NOMO-1 treated with DMSO at 0.1 percent for 48 hours (cell line): ENCODE measurements at regions not wholly inside any gene's neighbourhood (a gene's known extent, or its start where the extent isn't known, plus 50 kb on each side); places are given as distances from the start of the nearest gene placed in this dataset.
"Not testable (repeated sequence)": the region's sequence is repeated elsewhere in the genome, so short reads cannot be mapped to it uniquely, and the experiment has no call there.

Experiments used
- DNase-seq: peaks from one replicate; lab custom pipeline; 2025; ENCODE audit not compliant: unreplicated experiment; lab: John Stamatoyannopoulos, UW

GRCh38 chr12:95358111-95359083 is 115.6 kb upstream of the METAP2 start:
- no peak for DNase-seq

DNA sequence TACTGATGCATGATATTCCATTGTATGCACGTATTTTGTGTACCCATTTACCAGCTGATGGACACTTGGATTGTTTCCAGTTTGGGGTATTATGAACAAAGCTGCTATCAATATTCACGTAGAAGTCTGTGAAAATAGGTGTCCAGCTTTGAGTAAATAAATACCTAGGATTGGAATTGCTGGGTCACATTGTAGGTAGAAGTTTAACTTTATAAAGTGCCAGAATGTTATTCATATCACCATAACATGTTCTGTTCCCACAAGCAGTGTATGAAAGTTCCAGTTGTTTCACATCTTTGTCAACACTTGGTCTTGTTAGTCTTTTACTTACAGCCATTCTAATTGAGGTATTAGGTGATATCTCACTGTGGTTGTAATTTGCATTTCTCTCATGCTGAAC is 108.0 kb upstream of the METAP2 start:
- DNase-seq = no peak

GRCh38 chr12:95368931-95369330 is 105.0 kb upstream of the METAP2 start:
- no peak for DNase-seq

DNA sequence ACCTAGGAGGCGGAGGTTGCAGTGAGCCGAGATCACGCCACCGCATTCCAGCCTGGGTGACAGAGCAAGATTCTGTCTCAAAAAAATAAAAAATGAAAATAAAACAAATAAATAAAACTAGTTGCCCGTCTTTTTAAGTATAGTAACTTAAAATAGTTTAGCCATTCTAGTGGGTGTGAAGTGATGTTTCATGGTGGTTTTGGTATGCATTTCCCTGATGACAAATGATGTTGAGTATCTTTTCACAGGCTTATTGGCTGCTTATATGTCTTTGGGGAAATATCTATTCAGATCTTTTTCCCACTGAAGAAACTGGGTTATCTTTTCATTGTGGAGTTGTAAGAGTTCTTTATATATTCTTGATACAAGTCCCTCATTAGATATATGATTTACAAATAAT is 102.4 kb upstream of the METAP2 start:
- DNase-seq = no peak

DNA sequence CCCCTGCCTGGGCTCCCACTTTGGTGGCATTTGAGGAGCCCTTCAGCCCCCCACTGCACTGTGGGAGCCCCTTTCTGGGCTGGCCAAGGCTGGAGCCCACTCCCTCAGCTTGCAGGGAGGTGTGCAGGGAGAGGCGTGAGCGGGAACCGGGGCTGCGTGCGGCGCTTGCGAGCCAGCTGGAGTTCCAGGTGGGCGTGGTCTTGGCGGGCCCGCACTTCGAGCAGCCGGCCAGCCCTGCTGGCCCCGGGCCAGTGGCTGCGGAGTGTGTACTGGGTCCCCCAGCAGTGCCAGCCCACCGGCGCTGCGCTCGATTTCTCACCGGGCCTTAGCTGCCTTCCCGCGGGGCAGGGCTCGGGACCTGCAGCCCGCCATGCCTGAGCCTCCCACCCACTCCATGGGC is 94.5 kb upstream of the METAP2 start:
- DNase-seq = not testable (repeated sequence)

- DNase-seq = not testable (repeated sequence)
Measured at GRCh38 chr12:95380334-95380733, 93.6 kb upstream of the METAP2 start.

- DNase-seq = no peak
Measured at GRCh38 chr12:95380997-95381786, 92.8 kb upstream of the METAP2 start.

DNA sequence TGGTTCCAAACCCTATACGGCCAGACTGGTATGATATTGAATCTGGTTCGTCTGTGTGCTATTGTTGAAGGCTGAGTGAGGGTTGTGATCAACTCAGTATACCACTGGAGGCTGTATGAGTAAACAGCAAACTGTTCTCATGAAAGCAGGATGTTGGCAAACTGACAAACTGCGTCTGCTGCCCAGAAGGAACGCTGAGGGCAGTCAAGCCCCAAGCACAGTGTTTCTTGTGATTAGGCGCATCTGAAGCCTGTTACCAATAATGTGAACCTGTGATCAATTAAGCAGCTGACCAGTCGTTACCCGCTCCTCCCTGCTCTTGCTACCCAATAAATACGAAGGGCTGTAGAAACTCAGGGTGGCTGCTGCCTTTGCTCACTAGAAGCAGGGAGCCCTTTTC is 90.0 kb upstream of the METAP2 start:
- DNase-seq = not testable (repeated sequence)

DNA sequence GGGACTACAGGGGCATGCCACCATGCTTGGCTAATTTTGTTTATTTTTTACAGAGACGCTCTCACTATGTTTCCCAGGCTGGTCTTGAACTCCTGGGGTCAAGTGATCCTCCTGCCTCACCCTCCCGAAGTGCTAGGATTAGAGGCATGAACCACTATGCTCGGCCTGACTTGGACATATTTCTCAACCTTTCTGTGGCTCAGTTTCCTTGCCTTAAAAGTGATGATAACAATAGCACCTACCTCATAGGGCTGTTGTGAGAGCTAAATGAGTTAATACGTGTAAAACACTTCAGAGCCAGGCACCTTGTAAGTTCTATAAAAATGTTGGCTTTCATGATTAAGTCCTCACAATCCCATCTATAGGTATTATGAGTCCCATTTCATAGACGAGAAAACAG is 89.2 kb upstream of the METAP2 start:
- DNase-seq = no peak

DNA sequence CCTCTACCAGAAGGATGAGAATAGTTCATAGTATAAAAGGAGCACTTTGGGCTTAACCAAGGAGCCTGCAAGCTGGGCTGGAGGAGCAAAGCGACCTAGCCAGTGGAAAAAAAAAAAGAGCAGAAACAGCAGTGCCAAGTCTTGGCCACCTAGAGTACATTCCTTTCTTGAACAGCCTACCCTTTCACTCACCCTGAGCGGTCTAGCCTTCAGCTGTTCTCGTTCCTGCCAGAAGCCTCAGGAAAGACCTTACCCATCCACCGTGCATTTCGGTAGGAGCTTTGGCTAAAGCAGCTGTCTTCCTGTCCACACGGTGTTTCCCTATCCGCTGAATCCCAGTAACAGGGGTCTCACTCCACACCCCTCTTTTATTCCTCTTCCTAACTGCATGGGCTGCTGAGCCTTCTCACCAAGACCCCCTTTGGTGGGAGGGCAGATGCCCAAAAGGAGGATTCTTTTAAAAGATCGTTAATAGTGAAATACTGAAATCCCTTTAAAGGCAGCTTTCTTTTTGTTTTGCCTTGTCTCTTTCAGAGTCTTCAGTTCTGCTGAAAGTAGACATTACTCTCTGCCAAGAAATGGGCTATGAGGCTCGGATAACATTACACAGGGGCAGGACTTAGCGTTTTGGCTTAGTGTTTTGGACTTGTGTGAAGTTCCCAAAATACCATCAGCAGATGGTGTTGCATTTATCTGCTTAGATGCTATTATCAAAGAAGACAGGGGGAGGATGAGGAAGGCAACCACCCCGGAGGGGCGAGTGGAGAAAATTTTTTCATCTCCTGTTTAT is 88.5 kb upstream of the METAP2 start:
- DNase-seq = no peak

- DNase-seq = no peak
Measured at GRCh38 chr12:95386051-95386450, 87.9 kb upstream of the METAP2 start.

GRCh38 chr12:95388260-95388659 is 85.7 kb upstream of the METAP2 start:
- not testable (repeated sequence) for DNase-seq

- no peak for DNase-seq
Measured at GRCh38 chr12:95390192-95390591, 83.8 kb upstream of the METAP2 start.

DNA sequence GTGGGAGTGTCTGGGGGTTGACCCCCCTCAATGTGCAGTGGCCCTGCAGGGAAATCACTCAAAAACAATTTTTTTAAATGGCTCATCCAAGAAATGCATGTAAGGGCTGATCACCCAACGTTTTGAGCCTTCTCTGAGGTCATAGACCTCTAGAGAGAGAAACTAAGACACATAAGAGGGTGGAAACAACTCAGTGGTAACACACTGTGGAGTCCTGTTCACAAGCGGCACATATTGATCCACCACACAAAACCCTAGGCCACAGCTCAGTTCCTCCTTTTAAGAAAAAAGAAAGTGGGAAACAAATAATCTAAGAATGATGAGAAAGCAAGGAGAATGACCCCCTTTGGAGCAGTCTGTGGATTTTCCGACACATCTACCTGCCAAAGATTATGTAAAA is 83.0 kb upstream of the METAP2 start:
- DNase-seq = no peak

GRCh38 chr12:95393191-95393790 is 80.7 kb upstream of the METAP2 start:
- DNase-seq = no peak

DNA sequence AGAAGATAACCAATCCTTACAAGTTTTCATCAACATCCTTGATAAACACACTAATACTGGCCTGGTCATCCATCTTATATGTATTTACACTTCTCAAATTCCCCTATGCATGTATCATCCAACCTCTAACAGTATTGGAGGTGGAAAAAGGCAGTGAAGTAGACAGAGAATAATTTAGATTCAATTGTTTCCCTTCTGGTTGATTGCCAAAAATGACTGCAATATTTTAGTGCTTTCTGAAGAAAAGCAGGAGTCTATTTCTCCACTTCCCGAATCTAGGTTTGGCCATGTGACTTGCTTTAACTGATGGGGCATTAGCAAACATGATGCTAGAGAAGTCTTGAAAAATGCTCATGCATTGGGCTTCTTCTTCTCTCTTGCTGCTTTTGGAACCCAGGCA is 78.3 kb upstream of the METAP2 start:
- peak; percentile 8 for DNase-seq

- DNase-seq = peak; percentile 26
Measured at GRCh38 chr12:95396849-95397468, 77.0 kb upstream of the METAP2 start.

- DNase-seq = no peak
Measured at GRCh38 chr12:95397571-95397970, 76.4 kb upstream of the METAP2 start.

GRCh38 chr12:95402096-95402495 is 71.9 kb upstream of the METAP2 start:
- DNase-seq = no peak

DNA sequence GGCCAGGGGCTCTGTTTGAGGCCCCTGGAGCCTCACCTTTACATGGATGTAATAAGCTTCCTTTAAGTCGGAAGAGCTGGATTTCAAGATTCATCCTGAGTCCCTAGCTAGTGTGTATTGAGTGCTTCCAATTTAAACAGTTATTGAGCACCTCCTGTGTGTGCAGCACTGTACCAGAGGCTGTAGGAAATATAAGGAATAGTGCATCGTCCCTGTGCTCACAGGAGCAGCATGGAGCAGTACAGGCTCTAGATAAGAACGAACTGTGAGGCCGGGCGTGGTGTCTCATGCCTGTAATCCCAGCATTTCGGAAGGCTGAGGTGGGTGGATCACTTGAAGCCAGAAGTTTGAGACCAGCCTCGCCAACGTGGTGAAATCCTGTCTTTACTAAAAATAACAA is 65.8 kb upstream of the METAP2 start:
- DNase-seq = no peak
